Epithelial cell of prostate (primary cell): ENCODE measurements at regions not wholly inside any gene's neighbourhood (a gene's known extent, or its start where the extent isn't known, plus 50 kb on each side); places are given as distances from the start of the nearest gene placed in this dataset.
"Not testable (repeated sequence)": the region's sequence is repeated elsewhere in the genome, so short reads cannot be mapped to it uniquely, and the experiment has no call there.

Experiments
- DNase-seq: peaks from one replicate; pipeline ENCODE4 v3.0.0-alpha.2; 2011; ENCODE audit warnings: low read depth, low spot score
- H3K27ac ChIP-seq: fragments of 450-650 bp; 2 replicates; pipeline ENCODE4 v1.5.1; 2017; ENCODE audit warnings: mild to moderate bottlenecking

- no peak for DNase-seq
- no peak overlapping the region for H3K27ac ChIP-seq
Measured at GRCh38 chr19:29154163-29154562, 58.8 kb downstream of the UQCRFS1 start.

DNA sequence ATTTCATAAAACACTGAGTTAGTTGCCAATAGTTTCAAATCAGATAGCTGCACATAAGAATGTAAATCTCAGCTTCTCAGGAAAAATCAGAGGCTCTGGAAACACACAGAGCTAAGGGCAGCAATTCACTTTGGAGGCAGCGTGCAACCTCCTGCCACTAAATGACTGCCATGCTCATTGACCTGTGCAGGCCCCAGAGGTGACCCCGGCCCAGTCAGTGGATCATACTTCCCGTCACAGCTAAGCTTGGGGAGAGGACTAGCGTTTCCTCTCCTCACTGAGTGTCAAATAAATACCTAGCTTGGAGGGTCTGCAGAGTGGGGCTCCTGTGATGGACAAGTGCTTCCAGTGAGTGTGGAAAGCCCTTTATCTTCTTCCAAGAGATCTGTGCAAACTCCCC, 67.2 kb downstream of the UQCRFS1 start:
- DNase-seq, result no peak
- no peak overlapping the region for H3K27ac ChIP-seq

DNA sequence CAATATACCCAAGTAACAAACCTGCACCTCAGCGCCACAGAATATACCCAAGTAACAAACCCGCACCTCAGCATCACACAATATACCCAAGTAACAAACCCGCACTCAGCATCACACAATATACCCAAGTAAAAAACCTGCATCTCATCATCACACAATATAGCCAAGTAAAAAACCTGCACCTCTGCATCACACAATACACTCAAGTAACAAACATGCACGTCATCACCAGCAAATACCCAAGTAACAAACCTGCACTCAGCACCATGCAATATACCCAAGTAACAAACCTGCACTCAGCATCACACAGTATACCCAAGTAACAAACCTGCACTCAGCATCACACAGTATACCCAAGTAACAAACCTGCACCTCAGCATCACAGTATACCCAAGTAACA, 69.8 kb downstream of the UQCRFS1 start:
- H3K27ac ChIP-seq, result no peak overlapping the region
- no peak for DNase-seq

DNA sequence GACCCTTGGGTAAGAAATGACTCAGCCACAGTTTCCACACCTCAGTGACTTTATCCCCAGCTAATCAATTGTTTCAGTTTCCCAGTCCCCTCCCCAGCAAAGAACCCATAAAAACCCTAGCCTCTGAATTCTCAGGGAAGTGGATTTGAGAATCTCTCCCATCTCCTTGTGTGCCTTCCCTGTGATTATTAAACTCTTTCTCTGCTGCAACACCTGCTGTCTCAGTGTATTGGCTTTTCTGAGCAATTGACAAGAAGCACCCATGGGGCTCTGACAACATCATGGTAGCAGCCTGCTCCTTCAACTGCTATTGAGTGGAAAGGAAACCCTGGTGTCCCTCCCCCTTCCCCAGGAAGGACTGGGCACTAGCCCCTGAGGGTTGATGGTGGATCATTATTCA, 73.7 kb downstream of the UQCRFS1 start:
- H3K27ac ChIP-seq, result no peak overlapping the region
- DNase-seq, result no peak

GRCh38 chr19:29138206-29138605, 74.7 kb downstream of the UQCRFS1 start:
- not testable (repeated sequence) for DNase-seq, H3K27ac ChIP-seq

GRCh38 chr19:29131456-29131855, 81.5 kb downstream of the UQCRFS1 start:
- no peak overlapping the region for H3K27ac ChIP-seq
- no peak for DNase-seq

DNA sequence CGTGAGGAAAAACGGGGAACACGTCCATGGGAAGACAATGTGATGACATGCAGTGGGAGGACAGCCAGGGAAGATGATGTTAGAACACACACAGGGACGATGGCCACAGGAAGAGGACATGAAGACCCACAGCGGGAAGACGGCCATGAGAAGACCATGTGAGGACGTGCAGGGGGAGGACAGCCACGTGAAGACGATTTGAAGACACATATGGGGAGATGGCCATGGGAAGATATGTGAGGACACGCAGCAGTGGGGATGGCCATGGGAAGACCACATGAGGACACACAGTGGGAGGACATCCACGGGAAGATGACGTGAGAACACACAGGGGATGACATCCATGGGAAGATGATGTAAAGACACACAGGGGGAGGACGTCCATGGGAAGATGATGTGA, 83.8 kb downstream of the UQCRFS1 start:
- no peak overlapping the region for H3K27ac ChIP-seq
- DNase-seq, result no peak

DNA sequence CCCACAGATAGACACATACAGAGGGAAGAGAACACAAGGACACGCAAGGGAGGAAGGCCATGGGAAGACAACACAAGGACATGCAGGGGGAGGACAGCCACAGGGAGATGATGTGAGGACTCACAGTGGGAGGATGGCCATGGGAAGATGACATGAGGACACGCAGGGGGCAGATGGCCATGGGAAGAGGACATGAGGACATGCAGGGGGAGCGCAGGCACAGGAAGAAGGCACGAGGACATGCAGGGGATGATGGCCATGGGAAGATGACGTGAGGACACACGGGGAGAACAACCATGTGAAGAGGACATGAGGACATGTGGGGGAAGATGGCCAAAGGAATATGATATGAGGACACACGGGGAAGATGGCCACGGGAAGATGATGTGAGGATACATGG, 84.7 kb downstream of the UQCRFS1 start:
- no peak overlapping the region for H3K27ac ChIP-seq
- no peak for DNase-seq

DNA sequence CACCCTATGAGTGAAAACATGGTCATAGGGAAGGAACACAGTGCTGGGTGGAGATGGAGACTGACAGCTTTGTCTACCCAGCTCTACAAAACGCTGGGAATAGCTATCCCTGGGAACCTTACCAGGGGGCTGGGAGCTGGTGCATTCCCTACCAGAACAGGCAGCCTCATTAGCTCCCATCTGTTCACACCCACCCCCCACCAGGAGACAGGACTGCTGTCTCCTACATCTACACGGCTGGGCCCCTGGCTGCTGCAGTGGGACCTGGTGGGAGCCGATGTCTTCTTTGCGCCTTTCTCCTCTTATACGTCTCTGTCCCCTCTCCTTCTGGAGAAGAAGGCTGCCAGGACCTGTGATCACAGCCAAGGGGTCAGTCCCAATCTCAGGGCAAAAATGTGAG, 90.8 kb downstream of the UQCRFS1 start:
- DNase-seq, result no peak

GRCh38 chr19:29121684-29122083, 91.3 kb downstream of the UQCRFS1 start:
- DNase-seq, result no peak
- no peak overlapping the region for H3K27ac ChIP-seq

More for the DNA sequence above, 90.8 kb downstream of the UQCRFS1 start:
- H3K27ac ChIP-seq, result no peak overlapping the region

- no peak overlapping the region for H3K27ac ChIP-seq
- DNase-seq, result no peak
Measured at GRCh38 chr19:29120466-29120865, 92.5 kb downstream of the UQCRFS1 start.

GRCh38 chr19:29119590-29119989, 93.4 kb downstream of the UQCRFS1 start:
- DNase-seq, result no peak
- no peak overlapping the region for H3K27ac ChIP-seq

GRCh38 chr19:29118389-29118788, 94.6 kb downstream of the UQCRFS1 start:
- no peak overlapping the region for H3K27ac ChIP-seq
- no peak for DNase-seq

- DNase-seq, result no peak
Measured at GRCh38 chr19:29117926-29118325, 95.0 kb downstream of the UQCRFS1 start.

GRCh38 chr19:29115181-29115580, 97.8 kb downstream of the UQCRFS1 start:
- DNase-seq, result no peak
- H3K27ac ChIP-seq, result no peak overlapping the region

More at GRCh38 chr19:29117926-29118325, 95.0 kb downstream of the UQCRFS1 start:
- no peak overlapping the region for H3K27ac ChIP-seq

GRCh38 chr19:29113838-29114237, 99.1 kb downstream of the UQCRFS1 start:
- no peak for DNase-seq

GRCh38 chr19:29111576-29111975, 101.4 kb downstream of the UQCRFS1 start:
- DNase-seq, result no peak
- H3K27ac ChIP-seq, result no peak overlapping the region

More at GRCh38 chr19:29113838-29114237, 99.1 kb downstream of the UQCRFS1 start:
- no peak overlapping the region for H3K27ac ChIP-seq

DNA sequence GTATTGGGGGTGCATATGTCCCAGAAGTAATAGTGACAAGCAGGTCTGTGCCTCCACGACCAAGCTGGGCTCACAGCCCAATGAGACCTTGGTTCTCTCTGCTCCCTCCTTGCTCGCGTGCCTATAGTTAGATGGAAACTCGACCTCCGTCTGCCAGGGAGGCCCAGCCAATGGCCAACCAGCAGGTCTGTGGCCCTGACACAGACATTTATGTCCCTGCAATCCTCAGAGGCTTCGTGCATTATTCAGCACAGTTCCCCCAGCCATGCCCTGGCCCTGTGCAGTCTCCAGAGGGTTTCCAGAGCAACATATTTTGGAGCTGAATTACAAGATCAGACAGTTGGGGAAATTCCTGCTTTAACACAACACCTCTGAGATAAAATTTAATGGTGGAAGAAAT, 105.1 kb downstream of the UQCRFS1 start:
- no peak for DNase-seq
- H3K27ac ChIP-seq, result no peak overlapping the region

- no peak for DNase-seq
- H3K27ac ChIP-seq, result no peak overlapping the region
Measured at GRCh38 chr19:29106346-29106885, 106.5 kb downstream of the UQCRFS1 start.

DNA sequence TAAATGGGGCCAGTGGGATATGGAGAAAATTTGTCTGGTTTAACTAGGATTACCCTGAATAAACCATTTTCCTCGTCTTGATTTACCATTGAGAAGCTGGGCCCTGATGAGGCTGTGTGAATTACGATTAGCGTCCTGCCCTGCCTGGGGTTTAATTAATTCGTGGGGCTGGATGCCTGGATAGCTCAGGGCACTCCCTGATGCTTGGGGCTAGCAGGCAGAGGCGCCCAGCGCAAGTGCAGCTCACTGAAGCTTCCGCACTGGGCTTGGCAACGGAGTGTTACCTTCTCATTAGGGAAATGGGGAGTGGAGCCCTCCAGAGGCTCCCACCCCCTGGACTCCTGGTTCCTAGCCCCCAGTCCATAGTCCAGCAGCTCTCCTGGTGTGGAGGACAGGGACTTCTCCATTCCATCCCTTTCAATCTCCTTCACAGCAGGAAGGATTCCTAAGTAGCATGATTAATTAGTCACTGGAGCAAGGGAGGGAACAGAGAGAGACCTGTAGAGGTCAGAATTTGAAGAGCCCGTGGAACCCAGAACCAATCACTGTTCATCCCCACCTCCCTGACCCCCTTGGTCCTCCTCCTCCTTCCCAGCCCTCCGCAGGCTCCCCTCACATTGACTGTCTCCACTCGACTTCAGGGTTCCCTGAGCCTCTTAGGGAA, 107.2 kb downstream of the UQCRFS1 start:
- DNase-seq, result no peak
- no peak overlapping the region for H3K27ac ChIP-seq

DNA sequence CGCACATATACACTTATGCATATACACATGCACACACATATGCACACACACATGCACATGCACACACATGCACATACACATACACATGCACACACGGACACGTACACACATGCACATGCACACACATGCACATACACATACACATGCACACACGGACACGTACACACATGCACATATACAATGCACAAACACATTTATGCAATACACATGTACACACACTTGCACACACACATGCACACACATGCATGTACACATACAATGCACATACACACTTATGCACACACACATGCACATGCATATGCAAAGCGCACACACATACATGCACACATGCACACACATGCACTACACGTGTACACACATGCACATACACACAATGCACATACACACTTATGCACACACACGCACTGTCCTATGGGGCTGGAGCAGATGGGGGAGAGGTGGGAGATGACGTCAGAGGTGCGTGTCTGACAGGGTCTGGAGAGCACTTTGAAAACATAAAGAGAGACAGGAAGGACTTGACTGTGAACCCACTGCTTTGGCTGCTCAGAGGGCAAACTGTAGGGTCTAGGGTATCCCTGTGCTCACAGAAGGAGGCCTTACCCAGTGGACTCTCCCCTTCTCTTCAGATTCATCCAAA, 108.2 kb downstream of the UQCRFS1 start:
- DNase-seq, result no peak
- H3K27ac ChIP-seq, result no peak overlapping the region
